Activated T-helper 2 cell treated with anti-CD3 and anti-CD28 coated beads, Interferon-gamma antibody, Interleukin-2, Interleukin-4, amounts not matched to agents 10 μg/mL and 5 μg/mL and 100 μg/mL, durations not matched to agents 14 hours and 24 hours and 36 hours (primary cell): ENCODE measurements at regions not wholly inside any gene's neighbourhood (a gene's known extent, or its start where the extent isn't known, plus 50 kb on each side); places are given as distances from the start of the nearest gene placed in this dataset.

Experiments
- DNase-seq: peaks from one replicate; pipeline ENCODE4 v3.0.0; 2021; ENCODE audit warnings: low spot score
- H3K27ac Mint-ChIP-seq: one replicate; pipeline ENCODE4 v1.8.0; 2021; ENCODE audit warnings: mixed read lengths
- H3K27me3 Mint-ChIP-seq: one replicate; pipeline ENCODE4 v1.8.0; 2021; ENCODE audit warnings: low read depth, mixed read lengths
- H3K36me3 Mint-ChIP-seq: one replicate; pipeline ENCODE4 v1.8.0; 2021; ENCODE audit warnings: low read depth, mixed read lengths
- H3K4me1 Mint-ChIP-seq: one replicate; pipeline ENCODE4 v1.8.0; 2021; ENCODE audit warnings: low read depth, mixed read lengths
- H3K4me3 Mint-ChIP-seq: one replicate; pipeline ENCODE4 v1.8.0; 2021; ENCODE audit warnings: low read depth, mild to moderate bottlenecking, moderate library complexity, mixed read lengths
- H3K9me3 Mint-ChIP-seq: one replicate; pipeline ENCODE4 v1.8.0; 2021; ENCODE audit warnings: mixed read lengths
- intact Hi-C: fragments of 100-400 bp; cut with micrococcal nuclease; formaldehyde crosslinking; loops from one replicate; pipeline ENCODE4 v1.15.1; 2023

DNA sequence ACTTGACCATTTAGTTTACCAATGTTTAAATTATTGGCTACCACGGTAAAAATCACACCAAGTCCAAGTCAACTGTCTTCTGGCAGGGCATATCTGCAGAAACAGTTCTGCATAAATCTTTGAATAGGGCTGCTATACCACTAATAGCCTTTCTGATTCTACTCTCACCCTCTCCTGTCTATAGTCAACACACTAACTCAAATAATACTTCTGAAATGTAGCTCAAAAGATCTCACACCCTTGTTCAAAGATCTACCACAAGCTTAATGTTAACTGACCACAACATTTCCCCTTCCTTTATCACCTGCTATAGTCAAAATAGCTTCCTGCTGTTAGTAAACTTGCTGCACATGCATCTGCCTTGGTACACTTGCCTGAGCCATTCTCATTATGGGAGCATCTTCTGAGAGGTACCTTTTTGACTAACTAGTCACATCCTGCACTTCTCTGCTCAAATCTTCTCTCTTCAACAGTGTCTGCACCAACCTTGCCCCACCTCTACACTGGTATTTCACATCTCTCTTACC lies 319.4 kb downstream of the CDH10 start:
- no peaks in the 10 kb centered on the region for H3K4me1 Mint-ChIP-seq
- peaks cover 47% of the 10 kb centered on the region for H3K9me3 Mint-ChIP-seq
- H3K27me3 Mint-ChIP-seq: no peaks in the 10 kb centered on the region
- DNase-seq: no peak
- intact Hi-C loops: no loop called here
- no peaks in the 10 kb centered on the region for H3K36me3 Mint-ChIP-seq
- no peak overlapping the region for H3K4me3 Mint-ChIP-seq
- no peak overlapping the region for H3K27ac Mint-ChIP-seq

- H3K27me3 Mint-ChIP-seq: no peaks in the 10 kb centered on the region
- H3K27ac Mint-ChIP-seq: no peak overlapping the region
- no peaks in the 10 kb centered on the region for H3K36me3 Mint-ChIP-seq
- DNase-seq: no peak
- no peaks in the 10 kb centered on the region for H3K4me1 Mint-ChIP-seq
- no peak overlapping the region for H3K4me3 Mint-ChIP-seq
- H3K9me3 Mint-ChIP-seq: peaks cover 67% of the 10 kb centered on the region
- intact Hi-C loops: no loop called here
Observed at GRCh38 chr5:24331531-24331930, 313.2 kb downstream of the CDH10 start.

DNA sequence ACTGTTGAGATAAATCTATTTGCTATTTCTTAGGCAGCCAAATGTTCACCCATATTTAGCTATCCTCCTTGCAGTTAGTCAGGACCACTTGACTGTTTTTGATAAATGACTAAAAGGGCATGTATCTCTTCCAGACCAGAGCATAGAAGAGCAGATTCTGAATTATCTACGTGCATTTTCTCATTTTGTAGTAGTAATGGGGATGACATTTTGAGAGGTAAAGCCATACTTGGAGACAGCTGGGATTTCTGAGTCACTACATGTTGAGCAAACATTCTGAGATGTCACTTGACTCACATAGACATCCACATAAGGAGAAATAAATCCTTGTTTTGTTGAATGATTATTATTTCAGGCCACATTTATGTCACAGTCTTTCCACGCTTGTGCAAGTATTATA lies 297.6 kb downstream of the CDH10 start:
- Mint-ChIP-seq H3K27me3 (no peaks in the 10 kb centered on the region), H3K9me3 (peaks cover 20% of the 10 kb centered on the region), H3K27ac (no peak overlapping the region), H3K4me1 (no peaks in the 10 kb centered on the region), H3K4me3 (no peak overlapping the region), H3K36me3 (no peaks in the 10 kb centered on the region)
- no peak for DNase-seq
- intact Hi-C loops: no loop called here

GRCh38 chr5:24351285-24351684 lies 293.5 kb downstream of the CDH10 start:
- no peaks in the 10 kb centered on the region for H3K4me1 Mint-ChIP-seq
- peaks cover 27% of the 10 kb centered on the region for H3K9me3 Mint-ChIP-seq
- DNase-seq: no peak
- no peaks in the 10 kb centered on the region for H3K27me3 Mint-ChIP-seq
- no peak overlapping the region for H3K27ac Mint-ChIP-seq
- H3K4me3 Mint-ChIP-seq: no peak overlapping the region
- intact Hi-C loops: no loop called here
- H3K36me3 Mint-ChIP-seq: no peaks in the 10 kb centered on the region

- intact Hi-C loops: no loop called here
- Mint-ChIP-seq H3K27me3 (no peaks in the 10 kb centered on the region), H3K4me1 (no peaks in the 10 kb centered on the region), H3K4me3 (no peak overlapping the region), H3K27ac (no peak overlapping the region), H3K9me3 (peaks cover 30% of the 10 kb centered on the region), H3K36me3 (no peaks in the 10 kb centered on the region)
- DNase-seq: no peak
Observed at GRCh38 chr5:24353016-24353415, 291.8 kb downstream of the CDH10 start.

DNA sequence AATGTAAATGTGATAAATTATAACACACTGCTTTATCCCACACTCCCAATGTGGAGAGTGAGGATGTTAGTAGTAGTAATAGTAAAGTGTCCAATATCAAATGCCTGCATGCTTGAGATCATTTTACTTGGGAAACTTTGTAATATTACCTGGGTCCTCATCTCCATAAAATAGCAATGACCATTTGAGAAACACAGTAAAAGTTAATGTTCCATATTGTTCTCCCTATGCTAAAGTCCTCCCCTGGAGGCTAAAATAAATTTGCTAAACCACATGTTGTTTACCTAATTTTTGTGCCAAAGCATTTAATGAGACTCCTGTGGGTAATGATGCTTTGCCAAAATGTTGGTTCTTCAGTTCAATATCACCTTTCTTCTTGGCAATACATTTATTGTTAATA lies 291.2 kb downstream of the CDH10 start:
- intact Hi-C loops: no loop called here
- DNase-seq: no peak
- H3K27ac Mint-ChIP-seq: no peak overlapping the region
- H3K36me3 Mint-ChIP-seq: no peaks in the 10 kb centered on the region
- peaks cover 30% of the 10 kb centered on the region for H3K9me3 Mint-ChIP-seq
- H3K27me3 Mint-ChIP-seq: no peaks in the 10 kb centered on the region
- H3K4me1 Mint-ChIP-seq: no peaks in the 10 kb centered on the region
- no peak overlapping the region for H3K4me3 Mint-ChIP-seq

DNA sequence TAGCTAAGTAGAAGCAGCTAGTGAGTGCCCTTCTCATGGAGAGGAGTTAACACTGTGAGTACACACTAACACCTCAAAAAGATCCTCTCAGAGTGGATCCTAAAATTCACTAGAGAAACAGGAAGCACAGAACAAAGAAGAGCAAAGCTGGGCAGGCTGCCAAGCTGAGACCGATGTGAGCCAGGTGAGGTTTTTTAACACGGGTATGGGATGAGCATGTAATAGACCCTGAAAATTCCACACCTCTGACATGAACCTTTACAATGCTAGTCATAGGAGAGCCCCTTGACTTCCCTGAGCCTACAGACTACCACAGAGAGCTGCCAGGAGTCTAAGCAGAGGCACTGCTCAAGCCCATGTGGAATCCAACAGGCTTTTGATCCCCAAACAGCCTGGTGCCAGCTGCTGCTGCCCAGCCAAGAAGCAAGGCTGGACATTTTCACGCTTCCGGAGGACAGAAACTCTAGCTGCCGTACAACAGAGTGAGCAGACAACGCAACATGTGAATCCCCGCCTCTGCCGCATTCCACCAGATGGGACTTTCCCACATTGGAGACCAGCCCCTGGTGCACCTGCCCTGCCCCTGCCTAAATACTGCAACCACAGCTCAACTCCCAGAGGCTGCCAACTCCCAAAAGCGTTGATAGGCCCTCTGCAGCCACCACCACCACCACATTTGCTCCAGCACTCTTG lies 280.8 kb downstream of the CDH10 start:
- intact Hi-C loops: no loop called here
- Mint-ChIP-seq H3K36me3 (no peaks in the 10 kb centered on the region), H3K27ac (no peak overlapping the region), H3K27me3 (no peaks in the 10 kb centered on the region), H3K4me3 (no peak overlapping the region), H3K4me1 (no peaks in the 10 kb centered on the region), H3K9me3 (peaks cover 44% of the 10 kb centered on the region)
- no peak for DNase-seq

- no peak overlapping the region for H3K4me3 Mint-ChIP-seq
- intact Hi-C loops: no loop called here
- H3K27me3 Mint-ChIP-seq: no peaks in the 10 kb centered on the region
- peaks cover 42% of the 10 kb centered on the region for H3K9me3 Mint-ChIP-seq
- no peak for DNase-seq
- H3K36me3 Mint-ChIP-seq: no peaks in the 10 kb centered on the region
- H3K27ac Mint-ChIP-seq: no peak overlapping the region
- H3K4me1 Mint-ChIP-seq: no peaks in the 10 kb centered on the region
Observed at GRCh38 chr5:24364711-24365110, 280.1 kb downstream of the CDH10 start.

DNA sequence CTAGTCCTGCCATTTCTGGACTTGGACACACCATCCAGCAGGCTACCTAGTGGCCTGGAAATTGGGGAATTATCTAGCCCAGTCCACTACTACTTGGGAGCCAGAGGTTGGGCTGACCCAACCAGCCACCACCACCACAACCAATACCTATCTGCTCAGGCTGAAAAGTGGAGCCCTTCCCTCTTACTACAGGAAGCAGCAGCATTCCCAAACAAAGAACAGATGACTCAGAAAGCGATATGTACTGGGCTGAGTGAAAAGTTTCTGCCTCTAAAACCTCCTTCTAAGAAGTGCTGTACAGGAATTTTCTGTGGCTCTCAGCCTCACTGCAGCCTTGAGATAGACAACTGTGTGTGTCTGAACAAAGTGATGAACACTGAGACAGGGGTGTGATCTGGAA lies 279.4 kb downstream of the CDH10 start:
- Mint-ChIP-seq H3K4me1 (no peaks in the 10 kb centered on the region), H3K36me3 (no peaks in the 10 kb centered on the region), H3K9me3 (peaks cover 42% of the 10 kb centered on the region), H3K27me3 (no peaks in the 10 kb centered on the region), H3K4me3 (no peak overlapping the region), H3K27ac (no peak overlapping the region)
- DNase-seq: no peak
- intact Hi-C loops: no loop called here

DNA sequence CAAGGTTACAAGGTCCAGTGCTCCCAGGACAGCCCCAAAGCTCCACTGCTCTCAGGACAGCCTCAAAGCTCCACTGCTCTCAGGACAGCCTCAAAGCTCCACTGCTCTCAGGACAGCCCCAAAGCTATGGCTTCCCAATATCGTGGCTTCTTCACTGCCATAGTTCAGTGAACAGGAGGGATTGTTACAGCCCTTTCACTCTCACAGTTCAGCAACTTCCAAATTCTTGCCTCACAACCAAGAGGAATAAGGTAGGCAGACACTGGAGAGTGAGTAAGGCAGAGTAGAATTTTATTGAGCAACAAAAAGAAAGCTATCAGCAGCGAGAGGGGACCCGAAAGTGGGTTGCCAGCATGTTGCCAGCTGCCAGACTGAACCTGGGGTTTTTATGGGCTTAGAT lies 277.6 kb downstream of the CDH10 start:
- Mint-ChIP-seq H3K4me1 (no peaks in the 10 kb centered on the region), H3K36me3 (no peaks in the 10 kb centered on the region), H3K9me3 (peaks cover 30% of the 10 kb centered on the region), H3K27me3 (no peaks in the 10 kb centered on the region), H3K4me3 (no peak overlapping the region), H3K27ac (no peak overlapping the region)
- no peak for DNase-seq
- intact Hi-C loops: no loop called here

GRCh38 chr5:24368115-24368514 lies 276.7 kb downstream of the CDH10 start:
- no peaks in the 10 kb centered on the region for H3K27me3 Mint-ChIP-seq
- H3K4me3 Mint-ChIP-seq: no peak overlapping the region
- peaks cover 24% of the 10 kb centered on the region for H3K9me3 Mint-ChIP-seq
- no peak overlapping the region for H3K27ac Mint-ChIP-seq
- no peaks in the 10 kb centered on the region for H3K4me1 Mint-ChIP-seq
- no peak for DNase-seq
- no peaks in the 10 kb centered on the region for H3K36me3 Mint-ChIP-seq
- intact Hi-C loops: no loop called here

GRCh38 chr5:24376210-24376609 lies 268.6 kb downstream of the CDH10 start:
- H3K9me3 Mint-ChIP-seq: peaks cover 14% of the 10 kb centered on the region
- no peak overlapping the region for H3K4me3 Mint-ChIP-seq
- no peak overlapping the region for H3K27ac Mint-ChIP-seq
- DNase-seq: no peak
- H3K27me3 Mint-ChIP-seq: no peaks in the 10 kb centered on the region
- H3K4me1 Mint-ChIP-seq: no peaks in the 10 kb centered on the region
- no peaks in the 10 kb centered on the region for H3K36me3 Mint-ChIP-seq
- intact Hi-C loops: no loop called here

GRCh38 chr5:24376616-24377015 lies 268.2 kb downstream of the CDH10 start:
- intact Hi-C loops: no loop called here
- H3K27me3 Mint-ChIP-seq: no peaks in the 10 kb centered on the region
- no peak overlapping the region for H3K4me3 Mint-ChIP-seq
- no peak overlapping the region for H3K27ac Mint-ChIP-seq
- H3K9me3 Mint-ChIP-seq: peaks cover 14% of the 10 kb centered on the region
- H3K4me1 Mint-ChIP-seq: no peaks in the 10 kb centered on the region
- H3K36me3 Mint-ChIP-seq: no peaks in the 10 kb centered on the region
- no peak for DNase-seq
